ENCODE measurements at regions not wholly inside any gene's neighbourhood (a gene's known extent, or its start where the extent isn't known, plus 50 kb on each side); places are given as distances from the start of the nearest gene placed in this dataset.

DNA sequence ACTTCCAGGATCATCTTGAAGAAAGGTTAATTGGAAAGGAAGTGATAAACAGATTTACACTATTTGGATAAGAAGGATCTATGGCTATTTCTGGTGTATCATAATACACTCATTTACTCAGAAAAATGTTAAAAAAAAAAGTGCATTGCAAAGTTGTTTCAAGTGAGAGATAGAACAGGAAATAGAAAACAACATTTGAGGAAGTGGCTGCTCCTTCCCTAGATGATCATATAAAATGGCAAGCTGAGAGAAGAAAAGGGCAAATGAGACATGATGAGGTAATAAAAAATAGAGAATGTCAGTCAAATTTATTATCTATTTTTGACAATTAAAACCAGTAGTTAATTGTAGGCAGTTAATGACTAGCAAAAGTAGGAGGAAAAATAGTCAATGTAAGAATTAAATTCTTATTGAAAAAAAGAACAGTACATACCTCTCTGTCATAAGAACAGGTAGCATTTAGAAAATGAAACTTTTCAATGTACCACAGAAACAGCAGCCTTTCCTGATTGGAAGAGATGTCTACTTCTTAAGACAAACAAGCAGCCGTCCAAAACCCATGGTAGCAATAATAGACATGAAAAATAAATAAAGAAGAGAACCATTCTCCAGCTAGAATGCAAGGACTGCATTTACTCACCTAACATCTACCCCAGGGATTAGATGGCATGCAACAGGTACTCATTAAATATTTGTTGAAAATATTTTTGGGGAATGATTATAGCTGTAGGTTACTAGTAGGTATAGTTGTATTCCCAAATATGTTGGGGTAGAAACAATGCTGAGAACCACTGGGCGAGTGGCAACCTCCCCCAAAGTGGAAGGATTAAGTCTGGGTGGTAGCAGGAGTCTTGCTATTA, 63.9 kb upstream of the GRIP1 start:
- H2AFZ ChIP-seq (ENCODE audit: low read depth, low read length), result no peak overlapping the region
- no peak for DNase-seq (ENCODE audit: low read depth, low spot score)
- no TSS peak for BruUV-seq (replicated peaks)
- intact Hi-C loops (cut with micrococcal nuclease) (no loop called here), dilution Hi-C loops (cut with MboI; ENCODE audit: extremely low pct_ligation_motif_present, low sequenced_read_pairs) (no loop called here)
- H3K4me2 ChIP-seq (ENCODE audit: insufficient read depth, low read length), result no peak overlapping the region
- no peaks in the 10 kb centered on the region for H3K9me1 ChIP-seq (replicated peaks; ENCODE audit: control insufficient read depth, extremely low read depth, insufficient read depth, low read length)
- no peak for TF ChIP-seq GATA2 (IDR thresholded peaks at IDR 0.05; ENCODE audit: insufficient read depth, insufficient read length, low read depth, low read length)
- no peak for TF ChIP-seq MYC (IDR thresholded peaks at IDR 0.05; ENCODE audit: low read depth, low read length)
- no peak for TF ChIP-seq POLR2A (IDR thresholded peaks at IDR 0.05; ENCODE audit: low read depth, low read length)
- TF ChIP-seq, protein P1, sequence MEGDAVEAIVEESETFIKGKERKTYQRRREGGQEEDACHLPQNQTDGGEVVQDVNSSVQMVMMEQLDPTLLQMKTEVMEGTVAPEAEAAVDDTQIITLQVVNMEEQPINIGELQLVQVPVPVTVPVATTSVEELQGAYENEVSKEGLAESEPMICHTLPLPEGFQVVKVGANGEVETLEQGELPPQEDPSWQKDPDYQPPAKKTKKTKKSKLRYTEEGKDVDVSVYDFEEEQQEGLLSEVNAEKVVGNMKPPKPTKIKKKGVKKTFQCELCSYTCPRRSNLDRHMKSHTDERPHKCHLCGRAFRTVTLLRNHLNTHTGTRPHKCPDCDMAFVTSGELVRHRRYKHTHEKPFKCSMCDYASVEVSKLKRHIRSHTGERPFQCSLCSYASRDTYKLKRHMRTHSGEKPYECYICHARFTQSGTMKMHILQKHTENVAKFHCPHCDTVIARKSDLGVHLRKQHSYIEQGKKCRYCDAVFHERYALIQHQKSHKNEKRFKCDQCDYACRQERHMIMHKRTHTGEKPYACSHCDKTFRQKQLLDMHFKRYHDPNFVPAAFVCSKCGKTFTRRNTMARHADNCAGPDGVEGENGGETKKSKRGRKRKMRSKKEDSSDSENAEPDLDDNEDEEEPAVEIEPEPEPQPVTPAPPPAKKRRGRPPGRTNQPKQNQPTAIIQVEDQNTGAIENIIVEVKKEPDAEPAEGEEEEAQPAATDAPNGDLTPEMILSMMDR (IDR thresholded peaks at IDR 0.05; ENCODE audit: extremely low read depth in 1 of 2, insufficient read depth in 1 of 2, low read depth in 1 of 2, low read length in 2 of 2), result no peak
- no peak for TF ChIP-seq POLR2AphosphoS5 (IDR thresholded peaks at IDR 0.05; ENCODE audit: insufficient read depth, low read depth, low read length)
- no peak for TF ChIP-seq MAX (IDR thresholded peaks at IDR 0.05; ENCODE audit: insufficient read depth, insufficient read length)
- TF ChIP-seq FOS (IDR thresholded peaks at IDR 0.05; ENCODE audit: borderline replicate concordance, insufficient read depth, low read length), result no peak
- H3K4me3 ChIP-seq (replicated peaks in 1 of 3; ENCODE audit: insufficient read depth in 1 of 3, low read depth in 1 of 3, low read length in 3 of 3), result no peak overlapping the region
- no peak overlapping the region for H3K27ac ChIP-seq (ENCODE audit: insufficient read depth, low read depth, low read length)
- ChIA-PET CTCF (no interaction called here), POLR2A (no interaction called here)
- H3K36me3 ChIP-seq (ENCODE audit: control insufficient read depth in 2 of 2, extremely low read depth in 1 of 2, insufficient read depth in 2 of 2, low read length in 2 of 2), result no peaks in the 10 kb centered on the region
- H3K9ac ChIP-seq (replicated peaks; ENCODE audit: extremely low read depth, insufficient read depth, low read length), result no peak overlapping the region
- no peaks in the 10 kb centered on the region for H3K4me1 ChIP-seq (ENCODE audit: control insufficient read depth, extremely low read depth, insufficient read depth, low read length)
- H3K9me3 ChIP-seq (replicated peaks; ENCODE audit: control insufficient read depth, insufficient read depth, low read length), result no peaks in the 10 kb centered on the region
- no peaks in the 10 kb centered on the region for H4K20me1 ChIP-seq (replicated peaks; ENCODE audit: control insufficient read depth, extremely low read depth, insufficient read depth, low read length)
- H3K27me3 ChIP-seq (ENCODE audit: control insufficient read depth in 2 of 2, insufficient read depth in 2 of 2, low read length in 2 of 2), result no peaks in the 10 kb centered on the region
- no peaks in the 10 kb centered on the region for H3K79me2 ChIP-seq (ENCODE audit: control insufficient read depth, insufficient read depth, low read length)
- FAIRE-seq, result no peak
